IMR-90 (cell line): ENCODE measurements at regions not wholly inside any gene's neighbourhood (a gene's known extent, or its start where the extent isn't known, plus 50 kb on each side); places are given as distances from the start of the nearest gene placed in this dataset.

Source experiments
- ATAC-seq: fragments of 200-7000 bp; cut with Tn5 transposase; 2 replicates; pipeline ENCODE4 v1.9.1; 2020; ENCODE audit warnings: low read depth, mild to moderate bottlenecking, moderate library complexity
- BruUV-seq: library from RNA; stranded (reverse); fragments of 400-500 nt; replicated peaks from 2 replicates; lab custom pipeline; 2021; lab: Mats Ljungman, UMichigan
- CTCF ChIA-PET: fragments of 300-600 bp; formaldehyde crosslinking; extraction: SDS; loops from one replicate; lab custom pipeline; 2021; ENCODE audit warnings: antibody characterized with exemption; lab: Yijun Ruan, JAX
- POLR2A ChIA-PET: fragments of 300-600 bp; sonication (Branson Sonifier 250); formaldehyde crosslinking; loops from one replicate; lab custom pipeline; 2022; ENCODE audit warnings: antibody characterized with exemption; ENCODE audit not compliant: unreplicated experiment; lab: Charles Lee
- DNase-seq: peaks from one replicate; pipeline ENCODE4 v3.0.0; 2013
- H2AFZ ChIP-seq: replicated peaks from 2 replicates; pipeline ENCODE3; 2013; ENCODE audit warnings: low read length, mild to moderate bottlenecking; ENCODE audit not compliant: poor library complexity
- H2AK5ac ChIP-seq: 2 replicates; pipeline ENCODE4 v1.6.1; 2013; ENCODE audit warnings: low read depth, low read length, inconsistent platforms
- H2AK9ac ChIP-seq: replicated peaks from 2 replicates; pipeline ENCODE3; 2013; ENCODE audit warnings: mild to moderate bottlenecking, low read depth, low read length, moderate library complexity; ENCODE audit not compliant: poor library complexity
- H2BK120ac ChIP-seq: 2 replicates; pipeline ENCODE4 v1.6.1; 2013; ENCODE audit warnings: low read depth, low read length, inconsistent platforms
- H2BK15ac ChIP-seq: 3 replicates; pipeline ENCODE4 v1.6.1; 2013; ENCODE audit warnings: low read depth, low read length, inconsistent platforms
- H2BK20ac ChIP-seq: 2 replicates; pipeline ENCODE4 v1.6.1; 2013; ENCODE audit warnings: low read depth, mild to moderate bottlenecking, inconsistent platforms, low read length, moderate library complexity
- H2BK5ac ChIP-seq: 2 replicates; pipeline ENCODE4 v1.6.1; 2013; ENCODE audit warnings: mild to moderate bottlenecking, low read depth, low read length, inconsistent platforms; ENCODE audit not compliant: poor library complexity, severe bottlenecking
- H3K14ac ChIP-seq: replicated peaks from 2 replicates; pipeline ENCODE4 v1.6.1; 2013; ENCODE audit warnings: low read depth, low read length, inconsistent platforms
- H3K18ac ChIP-seq: 2 replicates; pipeline ENCODE4 v1.6.1; 2013; ENCODE audit warnings: low read depth, low read length, control low read depth
- H3K23ac ChIP-seq: 2 replicates; pipeline ENCODE4 v1.6.1; 2013; ENCODE audit warnings: low read depth, low read length, inconsistent platforms
- H3K27ac ChIP-seq: 2 replicates; pipeline ENCODE4 v1.5.1; 2013; ENCODE audit warnings: mild to moderate bottlenecking, control low read depth, low read length; ENCODE audit not compliant: insufficient read depth
- H3K27me3 ChIP-seq: 2 replicates; pipeline ENCODE4 v1.6.1; 2013; ENCODE audit warnings: low read length; ENCODE audit not compliant: control insufficient read depth, insufficient read depth
- H3K36me3 ChIP-seq: 2 replicates; pipeline ENCODE4 v1.6.1; 2013; ENCODE audit warnings: low read length, mixed read lengths; ENCODE audit not compliant: control insufficient read depth, insufficient read depth
- H3K4ac ChIP-seq: 2 replicates; pipeline ENCODE4 v1.6.1; 2013; ENCODE audit warnings: low read depth, low read length, inconsistent platforms
- H3K4me1 ChIP-seq: 2 replicates; pipeline ENCODE4 v1.6.1; 2013; ENCODE audit warnings: low read length, mixed read lengths; ENCODE audit not compliant: control insufficient read depth, insufficient read depth
- H3K4me2 ChIP-seq: 2 replicates; pipeline ENCODE4 v1.6.1; 2013; ENCODE audit warnings: low read depth, mild to moderate bottlenecking, control low read depth, low read length, moderate library complexity
- H3K4me3 ChIP-seq: 2 replicates; pipeline ENCODE4 v1.5.1; 2013; ENCODE audit warnings: low read depth, mild to moderate bottlenecking, control low read depth, low read length, moderate library complexity; ENCODE audit not compliant: insufficient read depth
- H3K56ac ChIP-seq: 2 replicates; pipeline ENCODE4 v1.6.1; 2013; ENCODE audit warnings: low read length, inconsistent platforms; ENCODE audit not compliant: insufficient read depth; ENCODE audit errors: extremely low read depth
- H3K79me1 ChIP-seq, 2 experiments: 2 replicates each; pipeline ENCODE4 v1.6.1; 2013; ENCODE audit warnings: low read length in 2 of 2, inconsistent platforms in 1 of 2, low read depth in 1 of 2
- H3K9ac ChIP-seq: 2 replicates; pipeline ENCODE4 v1.6.1; 2013; ENCODE audit warnings: low read depth, low read length, control low read depth
- H3K9me1 ChIP-seq: 2 replicates; pipeline ENCODE4 v1.6.1; 2013; ENCODE audit warnings: low read length, inconsistent platforms; ENCODE audit not compliant: insufficient read depth
- H3K9me3 ChIP-seq: 2 replicates; pipeline ENCODE4 v1.6.1; 2013; ENCODE audit warnings: low read length; ENCODE audit not compliant: control insufficient read depth, insufficient read depth
- H4K20me1 ChIP-seq: 2 replicates; pipeline ENCODE4 v1.6.1; 2013; ENCODE audit warnings: low read length, inconsistent platforms; ENCODE audit not compliant: insufficient read depth
- H4K5ac ChIP-seq: 2 replicates; pipeline ENCODE4 v1.6.1; 2013; ENCODE audit warnings: mild to moderate bottlenecking, low read depth, low read length, control low read depth
- H4K8ac ChIP-seq, 2 experiments: 2 replicates each; pipeline ENCODE4 v1.6.1; 2013; ENCODE audit warnings: low read depth in 2 of 2, low read length in 2 of 2, control low read depth in 1 of 2, inconsistent platforms in 1 of 2
- H4K91ac ChIP-seq: 2 replicates; pipeline ENCODE4 v1.6.1; 2013; ENCODE audit warnings: low read depth, low read length, inconsistent platforms; ENCODE audit not compliant: insufficient read depth
- BHLHE40 ChIP-seq: fragments of 150-350 bp; IDR thresholded peaks from 2 replicates; pipeline ENCODE4 v1.6.1; 2016; ENCODE audit warnings: mild to moderate bottlenecking, low read depth, low read length
- CEBPB ChIP-seq: IDR thresholded peaks from 2 replicates; pipeline ENCODE4 v1.6.1; 2012; ENCODE audit warnings: low read depth, low read length, improper control_type of control experiment
- CHD1 ChIP-seq: IDR thresholded peaks from 2 replicates; pipeline ENCODE4 v1.6.1; 2012; ENCODE audit warnings: low read depth, low read length, improper control_type of control experiment
- CTCF ChIP-seq: conservative IDR thresholded peaks from 2 replicates; pipeline ENCODE4 v1.5.1; 2012; ENCODE audit warnings: mild to moderate bottlenecking, low read depth, low read length, improper control_type of control experiment
- ELK1 ChIP-seq: fragments of 150-350 bp; IDR thresholded peaks from 2 replicates; pipeline ENCODE4 v1.6.1; 2016; ENCODE audit warnings: low read depth, mild to moderate bottlenecking, low read length, moderate library complexity, borderline replicate concordance
- FOS ChIP-seq: fragments of 150-350 bp; IDR thresholded peaks from 2 replicates; pipeline ENCODE4 v1.6.1; 2016; ENCODE audit warnings: low read depth, low read length
- MAFK ChIP-seq: IDR thresholded peaks from 2 replicates; pipeline ENCODE4 v1.6.1; 2012; ENCODE audit warnings: low read depth, low read length, improper control_type of control experiment
- MAZ ChIP-seq: IDR thresholded peaks from 2 replicates; pipeline ENCODE4 v1.6.1; 2012; ENCODE audit warnings: low read depth, mild to moderate bottlenecking, low read length, improper control_type of control experiment, moderate library complexity, borderline replicate concordance
- MXI1 ChIP-seq: IDR thresholded peaks from 2 replicates; pipeline ENCODE4 v1.6.1; 2012; ENCODE audit warnings: low read depth, mild to moderate bottlenecking, low read length, moderate library complexity, borderline replicate concordance
- POLR2A ChIP-seq: IDR thresholded peaks from 2 replicates; pipeline ENCODE4 v1.6.1; 2012; ENCODE audit warnings: mild to moderate bottlenecking, low read depth, low read length
- RAD21 ChIP-seq: IDR thresholded peaks from 2 replicates; pipeline ENCODE4 v1.6.1; 2012; ENCODE audit warnings: low read length, improper control_type of control experiment
- RCOR1 ChIP-seq: IDR thresholded peaks from 2 replicates; pipeline ENCODE4 v1.6.1; 2012; ENCODE audit warnings: mild to moderate bottlenecking, low read length, improper control_type of control experiment; ENCODE audit not compliant: insufficient replicate concordance
- RFX5 ChIP-seq: IDR thresholded peaks from 2 replicates; pipeline ENCODE4 v1.8.0; 2012; ENCODE audit warnings: low read depth, mild to moderate bottlenecking, low read length, moderate library complexity
- SMC3 ChIP-seq: fragments of 150-350 bp; IDR thresholded peaks from 2 replicates; pipeline ENCODE4 v1.6.1; 2016; ENCODE audit warnings: low read depth, mild to moderate bottlenecking, antibody characterized with exemption, low read length, moderate library complexity
- USF2 ChIP-seq: fragments of 150-350 bp; IDR thresholded peaks from 2 replicates; pipeline ENCODE4 v1.6.1; 2017; ENCODE audit warnings: mild to moderate bottlenecking, antibody characterized with exemption, low read length, low read depth
- WGBS, 2 experiments: methylation state at CpG; one replicate each; pipeline versions ENCODE4 v1.1.5 to v1.1.7; 2013; ENCODE audit warnings: missing lambda C conversion rate in 2 of 2; ENCODE audit not compliant: insufficient read length in 1 of 2; ENCODE audit errors: extremely low coverage in 2 of 2; 5-methylcytosine and 5-hydroxymethylcytosine counted together
- dilution Hi-C: fragments of 300-500 bp; cut with HindIII; formaldehyde crosslinking; loops from one replicate; pipeline ENCODE4 v1.14.3; 2018; ENCODE audit warnings: low sequenced_read_pairs; ENCODE audit not compliant: unreplicated experiment
- in situ Hi-C: fragments of 300-500 bp; cut with MboI; formaldehyde crosslinking; loops from 3 replicates; pipeline ENCODE4 v1.14.3; 2019; ENCODE audit warnings: low sequenced_read_pairs, inconsistent platforms, mixed read lengths
- intact Hi-C: fragments of 100-400 bp; cut with micrococcal nuclease; formaldehyde crosslinking; loops from 2 replicates; pipeline ENCODE4 v1.10.0; 2022

- no peak for DNase-seq
- Histone ChIP-seq H4K20me1 (no peaks in the 10 kb centered on the region), H2AFZ (no peak overlapping the region), H3K56ac (no peak overlapping the region), H3K27ac (no peak overlapping the region), H3K9me3 (no peaks in the 10 kb centered on the region), H3K4ac (no peak overlapping the region), H3K27me3 (no peaks in the 10 kb centered on the region), H2BK20ac (no peak overlapping the region), H3K4me1 (no peaks in the 10 kb centered on the region), H3K9ac (no peak overlapping the region), H3K14ac (no peak overlapping the region), H4K91ac (no peak overlapping the region), H2BK5ac (no peak overlapping the region), H3K9me1 (no peaks in the 10 kb centered on the region), H3K4me2 (no peak overlapping the region), H3K23ac (no peak overlapping the region), H3K79me1 (no peaks in the 10 kb centered on the region), H4K8ac (no peak overlapping the region), H4K5ac (no peak overlapping the region), H2BK120ac (no peak overlapping the region), H3K4me3 (no peak overlapping the region), H2AK9ac (no peak overlapping the region), H2AK5ac (no peak overlapping the region), H2BK15ac (no peak overlapping the region), H3K18ac (no peak overlapping the region), H3K36me3 (no peaks in the 10 kb centered on the region)
- CTCF ChIA-PET = no interaction called here
- POLR2A ChIA-PET = no interaction called here
- TF ChIP-seq ELK1 = no peak
- TF ChIP-seq MXI1 = no peak
- TF ChIP-seq USF2 = no peak
- TF ChIP-seq RAD21 = no peak
- no peak for TF ChIP-seq CTCF
- no peak for TF ChIP-seq CHD1
- no peak for TF ChIP-seq MAFK
- TF ChIP-seq SMC3 = no peak
- no peak for TF ChIP-seq CEBPB
- TF ChIP-seq BHLHE40 = no peak
- no peak for TF ChIP-seq RFX5
- TF ChIP-seq FOS = no peak
- no peak for TF ChIP-seq MAZ
- no peak for TF ChIP-seq RCOR1
- TF ChIP-seq POLR2A = no peak
- dilution Hi-C loops (no loop called here), in situ Hi-C loops (no loop called here), intact Hi-C loops (no loop called here)
- WGBS, 2 experiments = no CpG with 5 or more reads among the region's 1 CpG
- ATAC-seq = no peak
- no TSS peak for BruUV-seq
Measured at GRCh38 chr4:61004651-61005170, 195.4 kb upstream of the ADGRL3 start.
